ENCODE measurements at regions not wholly inside any gene's neighbourhood (a gene's known extent, or its start where the extent isn't known, plus 50 kb on each side); places are given as distances from the start of the nearest gene placed in this dataset.
A peak's percentile ranks its signal among the peaks of the same experiment; 100 is the strongest.

GRCh38 chr3:87136066-87136596 is 91.0 kb upstream of the CHMP2B start:
- BruUV-seq (replicated peaks) = no TSS peak
- no peaks in the 10 kb centered on the region for H3K27me3 Mint-ChIP-seq (ENCODE audit: insufficient read depth, unreplicated experiment)
- no peaks in the 10 kb centered on the region for H3K36me3 Mint-ChIP-seq (ENCODE audit: insufficient read depth, unreplicated experiment)
- ChIA-PET CTCF (no interaction called here), POLR2A (no interaction called here)
- H3K27ac Mint-ChIP-seq (ENCODE audit: low read depth, unreplicated experiment) = no peak overlapping the region
- H3K4me1 Mint-ChIP-seq (ENCODE audit: insufficient read depth, unreplicated experiment) = no peaks in the 10 kb centered on the region
- TF ChIP-seq CTCF (IDR thresholded peaks at IDR 0.05; ENCODE audit: unreplicated experiment) = no peak
- H3K9me3 Mint-ChIP-seq (ENCODE audit: unreplicated experiment) = peaks cover 8% of the 10 kb centered on the region
- no peak overlapping the region for H3K4me3 Mint-ChIP-seq (ENCODE audit: unreplicated experiment)
- intact Hi-C loops (cut with micrococcal nuclease) = no loop called here
- no peak for DNase-seq (ENCODE audit: unreplicated experiment)

DNA sequence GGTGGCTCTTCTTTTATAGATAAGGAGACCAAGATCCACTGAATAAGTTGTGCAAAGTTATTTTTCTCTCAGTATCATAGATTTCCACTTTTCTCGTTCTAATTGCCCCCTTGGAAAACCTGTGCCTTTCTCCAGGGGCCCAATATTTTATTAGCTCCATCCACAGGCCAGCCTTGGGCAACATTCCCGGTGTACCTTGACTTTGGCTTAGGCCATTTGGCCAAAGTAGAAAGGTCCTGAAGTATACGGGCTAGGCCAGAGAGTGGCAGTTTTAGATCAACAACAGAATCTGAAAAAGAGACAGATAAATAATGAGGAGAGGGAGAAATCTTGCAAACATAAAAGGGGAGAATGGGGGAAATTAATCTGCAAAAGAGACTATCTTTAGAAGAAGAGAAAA is 91.7 kb upstream of the CHMP2B start:
- CTCF ChIA-PET = no interaction called here
- intact Hi-C loops (cut with micrococcal nuclease) = no loop called here
- H3K27ac Mint-ChIP-seq (ENCODE audit: low read depth, unreplicated experiment) = no peak overlapping the region
- H3K9me3 Mint-ChIP-seq (ENCODE audit: unreplicated experiment) = peaks cover 8% of the 10 kb centered on the region
- POLR2A ChIA-PET = no interaction called here
- no TSS peak for BruUV-seq (replicated peaks)
- no peaks in the 10 kb centered on the region for H3K4me1 Mint-ChIP-seq (ENCODE audit: insufficient read depth, unreplicated experiment)
- no peaks in the 10 kb centered on the region for H3K27me3 Mint-ChIP-seq (ENCODE audit: insufficient read depth, unreplicated experiment)
- no peak overlapping the region for H3K4me3 Mint-ChIP-seq (ENCODE audit: unreplicated experiment)
- TF ChIP-seq CTCF (IDR thresholded peaks at IDR 0.05; ENCODE audit: unreplicated experiment) = no peak
- no peak for DNase-seq (ENCODE audit: unreplicated experiment)
- H3K36me3 Mint-ChIP-seq (ENCODE audit: insufficient read depth, unreplicated experiment) = no peaks in the 10 kb centered on the region

GRCh38 chr3:87132801-87133200 is 94.3 kb upstream of the CHMP2B start:
- POLR2A ChIA-PET = no interaction called here
- Mint-ChIP-seq H3K27me3 (ENCODE audit: insufficient read depth, unreplicated experiment) (no peaks in the 10 kb centered on the region), H3K9me3 (ENCODE audit: unreplicated experiment) (no peaks in the 10 kb centered on the region), H3K4me3 (ENCODE audit: unreplicated experiment) (no peak overlapping the region), H3K36me3 (ENCODE audit: insufficient read depth, unreplicated experiment) (no peaks in the 10 kb centered on the region), H3K27ac (ENCODE audit: low read depth, unreplicated experiment) (no peak overlapping the region), H3K4me1 (ENCODE audit: insufficient read depth, unreplicated experiment) (no peaks in the 10 kb centered on the region)
- CTCF ChIA-PET = interaction anchor here (0.7 kb wide), 1 partner anchor 430 kb away, joined by 3 read pairs; no protein-coding TSS in a partner anchor
- BruUV-seq (replicated peaks) = no TSS peak
- intact Hi-C loops (cut with micrococcal nuclease) = no loop called here
- TF ChIP-seq CTCF (IDR thresholded peaks at IDR 0.05; ENCODE audit: unreplicated experiment) = no peak
- peak; percentile 3 for DNase-seq (ENCODE audit: unreplicated experiment)

- no peak for TF ChIP-seq CTCF (IDR thresholded peaks at IDR 0.05; ENCODE audit: unreplicated experiment)
- no peaks in the 10 kb centered on the region for H3K4me1 Mint-ChIP-seq (ENCODE audit: insufficient read depth, unreplicated experiment)
- POLR2A ChIA-PET = no interaction called here
These were observed 99.1 kb upstream of the CHMP2B start for GRCh38 chr3:87128006-87128405.

More at GRCh38 chr3:87128006-87128405, 99.1 kb upstream of the CHMP2B start:
- no peak for DNase-seq (ENCODE audit: unreplicated experiment)
- intact Hi-C loops (cut with micrococcal nuclease) = no loop called here
- H3K36me3 Mint-ChIP-seq (ENCODE audit: insufficient read depth, unreplicated experiment) = no peaks in the 10 kb centered on the region
- no peaks in the 10 kb centered on the region for H3K27me3 Mint-ChIP-seq (ENCODE audit: insufficient read depth, unreplicated experiment)
- H3K9me3 Mint-ChIP-seq (ENCODE audit: unreplicated experiment) = no peaks in the 10 kb centered on the region
- BruUV-seq (replicated peaks) = no TSS peak
- CTCF ChIA-PET = no interaction called here
- no peak overlapping the region for H3K27ac Mint-ChIP-seq (ENCODE audit: low read depth, unreplicated experiment)
- H3K4me3 Mint-ChIP-seq (ENCODE audit: unreplicated experiment) = no peak overlapping the region

All from MCF 10A (cell line).